H9 (cell line): ENCODE measurements at regions not wholly inside any gene's neighbourhood (a gene's known extent, or its start where the extent isn't known, plus 50 kb on each side); places are given as distances from the start of the nearest gene placed in this dataset.

Source experiments
- DNase-seq: peaks from one replicate; pipeline ENCODE4 v3.0.0-alpha.2; 2017
- H2AFZ ChIP-seq: one replicate; pipeline ENCODE4 v1.6.1; 2013; ENCODE audit warnings: mild to moderate bottlenecking, low read length, control low read depth, moderate library complexity
- H2AK5ac ChIP-seq: 2 replicates; pipeline ENCODE4 v1.6.1; 2013; ENCODE audit warnings: low read length, control low read depth, mixed read lengths; ENCODE audit not compliant: insufficient read length
- H2BK120ac ChIP-seq: one replicate; pipeline ENCODE4 v1.6.1; 2013; ENCODE audit warnings: low read depth, mild to moderate bottlenecking, low read length, control low read depth, inconsistent platforms; ENCODE audit not compliant: poor library complexity, severe bottlenecking
- H2BK12ac ChIP-seq: 2 replicates; pipeline ENCODE4 v1.6.1; 2013; ENCODE audit warnings: low read length, control low read depth, mixed read lengths, low read depth; ENCODE audit not compliant: insufficient read length
- H2BK15ac ChIP-seq: 2 replicates; pipeline ENCODE4 v1.6.1; 2013; ENCODE audit warnings: low read depth, low read length, control low read depth
- H2BK20ac ChIP-seq: one replicate; pipeline ENCODE4 v1.6.1; 2013; ENCODE audit warnings: low read depth, mild to moderate bottlenecking, low read length, control low read depth, inconsistent platforms; ENCODE audit not compliant: poor library complexity, severe bottlenecking
- H2BK5ac ChIP-seq: 2 replicates; pipeline ENCODE4 v1.6.1; 2013; ENCODE audit warnings: low read length, control low read depth, mixed read lengths; ENCODE audit not compliant: insufficient read length
- H3K14ac ChIP-seq: 2 replicates; pipeline ENCODE4 v1.6.1; 2013; ENCODE audit warnings: low read length, control low read depth; ENCODE audit not compliant: insufficient read depth
- H3K18ac ChIP-seq: 2 replicates; pipeline ENCODE4 v1.6.1; 2013; ENCODE audit warnings: low read depth, mild to moderate bottlenecking, mixed read lengths, low read length, control low read depth; ENCODE audit not compliant: insufficient read length
- H3K23ac ChIP-seq: 2 replicates; pipeline ENCODE4 v1.6.1; 2013; ENCODE audit warnings: low read length, control low read depth, mixed read lengths, low read depth; ENCODE audit not compliant: insufficient read length
- H3K23me2 ChIP-seq: 2 replicates; pipeline ENCODE4 v1.6.1; 2013; ENCODE audit warnings: low read depth, mild to moderate bottlenecking, mixed read lengths, low read length, control low read depth; ENCODE audit not compliant: insufficient read length, poor library complexity, severe bottlenecking
- H3K27ac ChIP-seq: 2 replicates; pipeline ENCODE4 v1.5.1; 2013; ENCODE audit warnings: low read length, control low read depth, mixed read lengths, low read depth; ENCODE audit not compliant: insufficient read length
- H3K27me3 ChIP-seq: 2 replicates; pipeline ENCODE4 v1.6.1; 2013; ENCODE audit warnings: low read length, control low read depth, inconsistent platforms; ENCODE audit not compliant: insufficient read depth
- H3K4ac ChIP-seq: 2 replicates; pipeline ENCODE4 v1.6.1; 2013; ENCODE audit warnings: low read depth, mild to moderate bottlenecking, control low read depth, inconsistent platforms, low read length, moderate library complexity
- H3K4me1 ChIP-seq: 2 replicates; pipeline ENCODE4 v1.6.1; 2013; ENCODE audit warnings: low read length, control low read depth, inconsistent platforms; ENCODE audit not compliant: insufficient read depth
- H3K4me2 ChIP-seq: 2 replicates; pipeline ENCODE4 v1.6.1; 2013; ENCODE audit warnings: low read length, control low read depth, mixed read lengths; ENCODE audit not compliant: insufficient read length, insufficient read depth
- H3K56ac ChIP-seq: 2 replicates; pipeline ENCODE4 v1.6.1; 2013; ENCODE audit warnings: low read depth, mild to moderate bottlenecking, mixed read lengths, low read length, control low read depth; ENCODE audit not compliant: insufficient read length
- H3K79me1 ChIP-seq: 2 replicates; pipeline ENCODE4 v1.6.1; 2013; ENCODE audit warnings: low read depth, mild to moderate bottlenecking, moderate library complexity, low read length, control low read depth, inconsistent platforms; ENCODE audit not compliant: insufficient read depth, poor library complexity, severe bottlenecking
- H3K79me2 ChIP-seq: 2 replicates; pipeline ENCODE4 v1.6.1; 2013; ENCODE audit warnings: low read length, control low read depth, inconsistent platforms; ENCODE audit not compliant: insufficient read depth
- H3K9ac ChIP-seq: 2 replicates; pipeline ENCODE4 v1.6.1; 2013; ENCODE audit warnings: low read length, control low read depth, mixed read lengths; ENCODE audit not compliant: insufficient read length; ENCODE audit errors: extremely low read depth
- H3K9me3 ChIP-seq: one replicate; pipeline ENCODE4 v1.6.1; 2013; ENCODE audit warnings: low read depth, low read length, inconsistent platforms; ENCODE audit not compliant: control insufficient read depth
- H3T11ph ChIP-seq: one replicate; pipeline ENCODE4 v1.6.1; 2013; ENCODE audit warnings: mild to moderate bottlenecking, low read length, control low read depth, inconsistent platforms
- H4K20me1 ChIP-seq: one replicate; pipeline ENCODE4 v1.6.1; 2013; ENCODE audit not compliant: control insufficient read depth, insufficient read length, insufficient read depth
- H4K5ac ChIP-seq: 2 replicates; pipeline ENCODE4 v1.6.1; 2013; ENCODE audit warnings: low read depth, mild to moderate bottlenecking, mixed read lengths, low read length, control low read depth; ENCODE audit not compliant: insufficient read length
- H4K8ac ChIP-seq: replicated peaks from 2 replicates; pipeline ENCODE4 v1.6.1; 2013; ENCODE audit warnings: low read length, control low read depth, mixed read lengths, low read depth; ENCODE audit not compliant: insufficient read length
- H4K91ac ChIP-seq: 2 replicates; pipeline ENCODE4 v1.6.1; 2013; ENCODE audit warnings: low read depth, mild to moderate bottlenecking, moderate library complexity, mixed read lengths, low read length, control low read depth; ENCODE audit not compliant: insufficient read length
- H3K27ac Mint-ChIP-seq, 3 experiments: 2 replicates in 2 of 3; 3 replicates in 1 of 3; pipeline ENCODE4 v1.8.0; 2020 to 2021; ENCODE audit warnings: mixed read lengths in 3 of 3, mild to moderate bottlenecking in 1 of 3, moderate library complexity in 1 of 3
- H3K27me3 Mint-ChIP-seq: 2 replicates; pipeline ENCODE4 v1.8.0; 2021; ENCODE audit warnings: low read depth, mild to moderate bottlenecking, moderate library complexity, mixed read lengths
- H3K36me3 Mint-ChIP-seq, 3 experiments: 2 replicates in 2 of 3; 3 replicates in 1 of 3; pipeline ENCODE4 v1.8.0; 2020 to 2021; ENCODE audit warnings: low read depth in 3 of 3, mixed read lengths in 3 of 3; ENCODE audit not compliant: insufficient read depth in 1 of 3
- H3K4me1 Mint-ChIP-seq, 2 experiments: 2 replicates each; pipeline ENCODE4 v1.8.0; 2020; ENCODE audit warnings: mixed read lengths in 2 of 2
- H3K4me3 Mint-ChIP-seq, 2 experiments: 2 replicates in 1 of 2; 3 replicates in 1 of 2; pipeline ENCODE4 v1.8.0; 2020 to 2021; ENCODE audit warnings: mild to moderate bottlenecking in 2 of 2, mixed read lengths in 2 of 2, moderate library complexity in 1 of 2
- H3K9me3 Mint-ChIP-seq, 2 experiments: 2 replicates in 1 of 2; 3 replicates in 1 of 2; pipeline ENCODE4 v1.8.0; 2020; ENCODE audit warnings: mild to moderate bottlenecking in 2 of 2, mixed read lengths in 2 of 2, moderate library complexity in 1 of 2
- CTCF ChIP-seq: fragments of 200-600 bp; sonication (generic); conservative IDR thresholded peaks from 3 replicates; pipeline ENCODE4 v1.8.0; 2021; ENCODE audit warnings: antibody characterized with exemption, mild to moderate bottlenecking
- WGBS: extraction: QIAGEN DNeasy Blood & Tissue Kit; methylation state at CpG from one replicate; pipeline ENCODE4 v1.1.7; 2013; ENCODE audit warnings: missing lambda C conversion rate, low lambda C conversion rate, mixed read lengths; ENCODE audit not compliant: insufficient read length; ENCODE audit errors: extremely low coverage; 5-methylcytosine and 5-hydroxymethylcytosine counted together

DNA sequence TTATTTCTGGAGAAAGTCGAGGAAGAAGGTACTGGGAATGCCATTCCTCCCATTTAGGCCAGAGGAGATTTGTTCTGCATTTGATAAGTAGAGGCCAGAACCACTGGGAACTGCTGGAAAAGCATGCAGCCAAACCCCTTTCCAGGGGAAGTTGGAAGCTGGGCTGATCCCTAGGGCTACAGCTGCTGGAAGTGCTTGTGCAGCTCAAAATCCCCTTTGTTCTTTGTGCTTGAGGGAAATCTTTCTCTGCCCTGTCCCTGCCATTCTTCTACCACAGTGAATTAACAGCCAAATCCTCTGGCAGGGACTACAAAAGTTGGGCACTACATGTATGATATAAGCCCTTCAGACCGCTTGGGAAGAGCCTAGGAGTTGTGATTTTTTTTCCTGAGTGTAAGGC, 734.1 kb downstream of the LRRIQ3 start:
- Histone ChIP-seq H3K4me2 (no peak overlapping the region), H3K27ac (no peak overlapping the region)
- H3K4me3 Mint-ChIP-seq: no peak overlapping the region

More for the DNA sequence above, 734.1 kb downstream of the LRRIQ3 start:
- no CpG with 5 or more reads among the region's 2 CpGs for WGBS
- Histone ChIP-seq H3K23ac (no peak overlapping the region), H2BK15ac (no peak overlapping the region), H2AK5ac (no peak overlapping the region), H4K91ac (no peak overlapping the region), H4K5ac (no peak overlapping the region), H2BK20ac (no peak overlapping the region), H3K79me1 (no peaks in the 10 kb centered on the region), H3K27me3 (no peaks in the 10 kb centered on the region), H3K18ac (no peak overlapping the region), H3K23me2 (no peaks in the 10 kb centered on the region), H3T11ph (no peak overlapping the region), H2AFZ (no peak overlapping the region), H3K56ac (no peak overlapping the region), H2BK120ac (no peak overlapping the region), H4K20me1 (no peaks in the 10 kb centered on the region), H3K9me3 (no peaks in the 10 kb centered on the region), H3K4ac (no peak overlapping the region), H2BK5ac (no peak overlapping the region), H2BK12ac (no peak overlapping the region), H3K14ac (no peak overlapping the region), H3K4me1 (no peaks in the 10 kb centered on the region), H3K79me2 (no peaks in the 10 kb centered on the region), H4K8ac (no peak overlapping the region), H3K9ac (no peak overlapping the region)
- no peaks in the 10 kb centered on the region for H3K36me3 Mint-ChIP-seq
- no peak overlapping the region for H3K27ac Mint-ChIP-seq
- peaks cover 0 to 3% of the 10 kb centered on the region in 2 experiments; a peak in 1 of 4 replicates for H3K4me1 Mint-ChIP-seq
- H3K9me3 Mint-ChIP-seq: no peaks in the 10 kb centered on the region
- no peak for DNase-seq
- H3K27me3 Mint-ChIP-seq: no peaks in the 10 kb centered on the region
- no peak for TF ChIP-seq CTCF
